Smooth muscle cell (in vitro differentiated cells): ENCODE measurements at regions not wholly inside any gene's neighbourhood (a gene's known extent, or its start where the extent isn't known, plus 50 kb on each side); places are given as distances from the start of the nearest gene placed in this dataset.

Experiments used
- DNase-seq: peaks from one replicate; lab custom pipeline; 2025; ENCODE audit not compliant: unreplicated experiment; lab: John Stamatoyannopoulos, UW
- H2AFZ ChIP-seq: fragments of 200-600 bp; sonication (generic); 2 replicates; pipeline ENCODE4 v1.6.0; 2016; ENCODE audit warnings: antibody characterized with exemption, low read depth, mild to moderate bottlenecking
- H3F3A ChIP-seq: fragments of 200-600 bp; sonication (generic); 2 replicates; pipeline ENCODE4 v1.6.0; 2017; ENCODE audit warnings: antibody characterized with exemption, low read depth
- H3K27ac ChIP-seq: fragments of 200-600 bp; sonication (generic); 2 replicates; pipeline ENCODE4 v1.5.1; 2016; ENCODE audit warnings: low read depth, mild to moderate bottlenecking
- H3K27me3 ChIP-seq: fragments of 200-600 bp; sonication (generic); 2 replicates; pipeline ENCODE4 v1.6.1; 2016; ENCODE audit warnings: low read depth, mild to moderate bottlenecking
- H3K36me3 ChIP-seq: fragments of 200-600 bp; sonication (generic); 2 replicates; pipeline ENCODE4 v1.5.1; 2016; ENCODE audit warnings: low read depth
- H3K4me1 ChIP-seq: fragments of 200-600 bp; sonication (generic); 2 replicates; pipeline ENCODE4 v1.5.1; 2016; ENCODE audit warnings: low read depth
- H3K4me2 ChIP-seq: fragments of 200-600 bp; sonication (generic); 2 replicates; pipeline ENCODE4 v1.6.0; 2016; ENCODE audit warnings: mild to moderate bottlenecking
- H3K4me3 ChIP-seq: fragments of 200-600 bp; sonication (generic); 2 replicates; pipeline ENCODE4 v1.5.1; 2016; ENCODE audit warnings: mild to moderate bottlenecking
- H3K79me2 ChIP-seq: fragments of 200-600 bp; sonication (generic); 2 replicates; pipeline ENCODE4 v1.6.0; 2016; ENCODE audit warnings: low read depth, mild to moderate bottlenecking
- H3K9ac ChIP-seq: fragments of 200-600 bp; sonication (generic); 2 replicates; pipeline ENCODE4 v1.6.0; 2016; ENCODE audit warnings: low read depth
- H3K9me3 ChIP-seq: fragments of 200-600 bp; sonication (generic); replicated peaks from 2 replicates; pipeline ENCODE4 v1.5.1; 2016; ENCODE audit warnings: low read depth
- H4K20me1 ChIP-seq: fragments of 200-600 bp; sonication (generic); 2 replicates; pipeline ENCODE4 v1.6.0; 2016; ENCODE audit warnings: low read depth
- CTCF ChIP-seq: fragments of 200-600 bp; sonication (generic); IDR thresholded peaks from 2 replicates; pipeline ENCODE4 v1.5.1; 2017; ENCODE audit warnings: borderline replicate concordance, mild to moderate bottlenecking, antibody characterized with exemption; ENCODE audit not compliant: insufficient read depth, poor library complexity, severe bottlenecking
- WGBS: methylation state at CpG from one replicate; pipeline ENCODE4 v1.1.7; 2016; ENCODE audit warnings: low lambda C conversion rate; 5-methylcytosine and 5-hydroxymethylcytosine counted together

- no peaks in the 10 kb centered on the region for H3K36me3 ChIP-seq
- DNase-seq, result no peak
- no peaks in the 10 kb centered on the region for H3K79me2 ChIP-seq
- no peak overlapping the region for H3K4me3 ChIP-seq
- H2AFZ ChIP-seq, result no peak overlapping the region
- H3K4me2 ChIP-seq, result no peak overlapping the region
- peaks cover 6% of the 10 kb centered on the region for H3K4me1 ChIP-seq
- H3K9ac ChIP-seq, result no peak overlapping the region
- no peak overlapping the region for H3K27ac ChIP-seq
- TF ChIP-seq CTCF, result no peak
- no peaks in the 10 kb centered on the region for H3K9me3 ChIP-seq
- no peaks in the 10 kb centered on the region for H4K20me1 ChIP-seq
- H3F3A ChIP-seq, result no peaks in the 10 kb centered on the region
- no peaks in the 10 kb centered on the region for H3K27me3 ChIP-seq
- WGBS, result 95% methylated on average over 3 of the region's 3 CpGs
Measured at GRCh38 chr5:98521821-98522220, 251.6 kb upstream of the RGMB start.

- no peaks in the 10 kb centered on the region for H4K20me1 ChIP-seq
- TF ChIP-seq CTCF, result no peak
- no peak overlapping the region for H3K9ac ChIP-seq
- H2AFZ ChIP-seq, result no peak overlapping the region
- H3K36me3 ChIP-seq, result no peaks in the 10 kb centered on the region
- no peaks in the 10 kb centered on the region for H3F3A ChIP-seq
- no peaks in the 10 kb centered on the region for H3K4me1 ChIP-seq
- no peaks in the 10 kb centered on the region for H3K79me2 ChIP-seq
- H3K4me2 ChIP-seq, result no peak overlapping the region
- DNase-seq, result no peak
- H3K4me3 ChIP-seq, result no peak overlapping the region
- H3K27ac ChIP-seq, result no peak overlapping the region
- H3K9me3 ChIP-seq, result no peaks in the 10 kb centered on the region
- no peaks in the 10 kb centered on the region for H3K27me3 ChIP-seq
Measured at GRCh38 chr5:98524773-98525172, 248.7 kb upstream of the RGMB start.

- Histone ChIP-seq H3F3A (no peaks in the 10 kb centered on the region), H3K9ac (no peak overlapping the region), H3K4me3 (no peak overlapping the region), H3K27me3 (no peaks in the 10 kb centered on the region), H4K20me1 (no peaks in the 10 kb centered on the region), H3K4me2 (no peak overlapping the region), H3K79me2 (no peaks in the 10 kb centered on the region), H2AFZ (no peak overlapping the region), H3K36me3 (no peaks in the 10 kb centered on the region), H3K9me3 (no peaks in the 10 kb centered on the region), H3K27ac (no peak overlapping the region), H3K4me1 (no peaks in the 10 kb centered on the region)
- no peak for DNase-seq
- no peak for TF ChIP-seq CTCF
Measured at GRCh38 chr5:98527846-98528245, 245.6 kb upstream of the RGMB start.

GRCh38 chr5:98529321-98529720 is 244.1 kb upstream of the RGMB start:
- H3K4me2 ChIP-seq, result no peak overlapping the region
- no peaks in the 10 kb centered on the region for H3K27me3 ChIP-seq
- H2AFZ ChIP-seq, result no peak overlapping the region
- no peaks in the 10 kb centered on the region for H3F3A ChIP-seq
- no peak for DNase-seq
- no peaks in the 10 kb centered on the region for H3K9me3 ChIP-seq
- no peaks in the 10 kb centered on the region for H3K36me3 ChIP-seq
- H3K4me1 ChIP-seq, result no peaks in the 10 kb centered on the region
- H3K27ac ChIP-seq, result no peak overlapping the region
- no peak for TF ChIP-seq CTCF
- no peak overlapping the region for H3K9ac ChIP-seq
- no peak overlapping the region for H3K4me3 ChIP-seq
- H4K20me1 ChIP-seq, result no peaks in the 10 kb centered on the region
- no peaks in the 10 kb centered on the region for H3K79me2 ChIP-seq
